IMR-90 (cell line): ENCODE measurements at regions not wholly inside any gene's neighbourhood (a gene's known extent, or its start where the extent isn't known, plus 50 kb on each side); places are given as distances from the start of the nearest gene placed in this dataset.

Source experiments
- CEBPB ChIP-seq: IDR thresholded peaks from 2 replicates; pipeline ENCODE4 v1.6.1; 2012; ENCODE audit warnings: low read depth, low read length, improper control_type of control experiment
- CHD1 ChIP-seq: IDR thresholded peaks from 2 replicates; pipeline ENCODE4 v1.6.1; 2012; ENCODE audit warnings: low read depth, low read length, improper control_type of control experiment
- MAFK ChIP-seq: IDR thresholded peaks from 2 replicates; pipeline ENCODE4 v1.6.1; 2012; ENCODE audit warnings: low read depth, low read length, improper control_type of control experiment
- SMC3 ChIP-seq: fragments of 150-350 bp; IDR thresholded peaks from 2 replicates; pipeline ENCODE4 v1.6.1; 2016; ENCODE audit warnings: low read depth, mild to moderate bottlenecking, antibody characterized with exemption, low read length, moderate library complexity
- TF ChIP-seq, protein P1 (sequence below): fragments of 150-350 bp; IDR thresholded peaks from 2 replicates; pipeline ENCODE4 v1.6.1; 2016; ENCODE audit warnings: low read depth, mild to moderate bottlenecking, low read length, moderate library complexity, borderline replicate concordance
- TF ChIP-seq, protein P2 (sequence below): conservative IDR thresholded peaks from 2 replicates; pipeline ENCODE4 v1.5.1; 2012; ENCODE audit warnings: mild to moderate bottlenecking, low read depth, low read length, improper control_type of control experiment
- TF ChIP-seq, protein P3 (sequence below): fragments of 150-350 bp; IDR thresholded peaks from 2 replicates; pipeline ENCODE4 v1.6.1; 2017; ENCODE audit warnings: mild to moderate bottlenecking, antibody characterized with exemption, low read length, low read depth

DNA sequence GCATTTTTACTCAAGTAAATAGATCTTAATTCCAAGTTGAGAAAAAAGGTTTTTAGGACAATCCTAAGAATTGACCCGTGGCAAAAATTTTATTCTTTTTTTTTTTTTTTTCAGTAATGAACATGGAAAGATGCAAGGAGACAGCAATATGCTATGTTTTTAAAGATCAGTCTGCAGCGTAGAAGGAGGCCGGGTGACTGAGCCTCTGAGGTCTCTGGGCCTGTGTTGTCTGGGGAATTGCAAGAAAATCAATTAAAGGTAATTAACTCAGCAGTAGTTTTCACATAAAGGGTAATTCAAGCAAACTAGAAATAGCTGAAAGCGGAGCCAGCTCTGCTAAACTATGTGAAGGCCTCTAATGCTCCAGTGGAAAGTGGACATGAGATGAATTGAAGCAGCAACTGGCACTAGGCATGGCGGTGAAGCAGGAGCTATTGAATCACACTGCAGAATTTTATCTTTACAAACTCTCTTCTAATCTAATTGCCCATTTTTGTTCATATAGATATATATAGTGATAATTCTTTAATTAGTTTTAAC, 285.2 kb upstream of the ITGA1 start:
- TF ChIP-seq, protein P1, sequence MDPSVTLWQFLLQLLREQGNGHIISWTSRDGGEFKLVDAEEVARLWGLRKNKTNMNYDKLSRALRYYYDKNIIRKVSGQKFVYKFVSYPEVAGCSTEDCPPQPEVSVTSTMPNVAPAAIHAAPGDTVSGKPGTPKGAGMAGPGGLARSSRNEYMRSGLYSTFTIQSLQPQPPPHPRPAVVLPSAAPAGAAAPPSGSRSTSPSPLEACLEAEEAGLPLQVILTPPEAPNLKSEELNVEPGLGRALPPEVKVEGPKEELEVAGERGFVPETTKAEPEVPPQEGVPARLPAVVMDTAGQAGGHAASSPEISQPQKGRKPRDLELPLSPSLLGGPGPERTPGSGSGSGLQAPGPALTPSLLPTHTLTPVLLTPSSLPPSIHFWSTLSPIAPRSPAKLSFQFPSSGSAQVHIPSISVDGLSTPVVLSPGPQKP, result no peak
- no peak for TF ChIP-seq SMC3
- TF ChIP-seq, protein P2, sequence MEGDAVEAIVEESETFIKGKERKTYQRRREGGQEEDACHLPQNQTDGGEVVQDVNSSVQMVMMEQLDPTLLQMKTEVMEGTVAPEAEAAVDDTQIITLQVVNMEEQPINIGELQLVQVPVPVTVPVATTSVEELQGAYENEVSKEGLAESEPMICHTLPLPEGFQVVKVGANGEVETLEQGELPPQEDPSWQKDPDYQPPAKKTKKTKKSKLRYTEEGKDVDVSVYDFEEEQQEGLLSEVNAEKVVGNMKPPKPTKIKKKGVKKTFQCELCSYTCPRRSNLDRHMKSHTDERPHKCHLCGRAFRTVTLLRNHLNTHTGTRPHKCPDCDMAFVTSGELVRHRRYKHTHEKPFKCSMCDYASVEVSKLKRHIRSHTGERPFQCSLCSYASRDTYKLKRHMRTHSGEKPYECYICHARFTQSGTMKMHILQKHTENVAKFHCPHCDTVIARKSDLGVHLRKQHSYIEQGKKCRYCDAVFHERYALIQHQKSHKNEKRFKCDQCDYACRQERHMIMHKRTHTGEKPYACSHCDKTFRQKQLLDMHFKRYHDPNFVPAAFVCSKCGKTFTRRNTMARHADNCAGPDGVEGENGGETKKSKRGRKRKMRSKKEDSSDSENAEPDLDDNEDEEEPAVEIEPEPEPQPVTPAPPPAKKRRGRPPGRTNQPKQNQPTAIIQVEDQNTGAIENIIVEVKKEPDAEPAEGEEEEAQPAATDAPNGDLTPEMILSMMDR, result no peak
- no peak for TF ChIP-seq CEBPB
- TF ChIP-seq MAFK, result no peak
- TF ChIP-seq, protein P3, sequence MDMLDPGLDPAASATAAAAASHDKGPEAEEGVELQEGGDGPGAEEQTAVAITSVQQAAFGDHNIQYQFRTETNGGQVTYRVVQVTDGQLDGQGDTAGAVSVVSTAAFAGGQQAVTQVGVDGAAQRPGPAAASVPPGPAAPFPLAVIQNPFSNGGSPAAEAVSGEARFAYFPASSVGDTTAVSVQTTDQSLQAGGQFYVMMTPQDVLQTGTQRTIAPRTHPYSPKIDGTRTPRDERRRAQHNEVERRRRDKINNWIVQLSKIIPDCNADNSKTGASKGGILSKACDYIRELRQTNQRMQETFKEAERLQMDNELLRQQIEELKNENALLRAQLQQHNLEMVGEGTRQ, result no peak
- no peak for TF ChIP-seq CHD1
